DOHH2 (cell line): ENCODE measurements at regions not wholly inside any gene's neighbourhood (a gene's known extent, or its start where the extent isn't known, plus 50 kb on each side); places are given as distances from the start of the nearest gene placed in this dataset.

Experiments
- H3F3A ChIP-seq: fragments of 200-600 bp; sonication (generic), shearing (Covaris generic); 2 replicates; pipeline ENCODE4 v1.6.0; 2016; ENCODE audit warnings: antibody characterized with exemption, mild to moderate bottlenecking; ENCODE audit not compliant: control insufficient read depth, insufficient read depth
- H3K27ac ChIP-seq: fragments of 200-600 bp; sonication (generic); 2 replicates; pipeline ENCODE4 v1.5.1; 2014; ENCODE audit warnings: low read depth, mild to moderate bottlenecking, low read length, moderate library complexity
- H3K27me3 ChIP-seq: fragments of 200-600 bp; sonication (generic); 2 replicates; pipeline ENCODE4 v1.6.1; 2014; ENCODE audit warnings: mild to moderate bottlenecking, low read length, mixed read lengths; ENCODE audit not compliant: control insufficient read depth
- H3K36me3 ChIP-seq: fragments of 200-600 bp; sonication (generic); 2 replicates; pipeline ENCODE4 v1.6.1; 2014; ENCODE audit warnings: mild to moderate bottlenecking, low read length, moderate library complexity, mixed read lengths; ENCODE audit not compliant: control insufficient read depth
- H3K4me1 ChIP-seq: fragments of 200-600 bp; sonication (generic); 2 replicates; pipeline ENCODE4 v1.6.1; 2014; ENCODE audit warnings: mild to moderate bottlenecking, low read length, mixed read lengths; ENCODE audit not compliant: control insufficient read depth
- H3K4me2 ChIP-seq: fragments of 200-600 bp; sonication (generic); 2 replicates; pipeline ENCODE4 v1.6.0; 2014; ENCODE audit warnings: mild to moderate bottlenecking, low read length, moderate library complexity
- H3K4me3 ChIP-seq: fragments of 200-600 bp; sonication (generic); 2 replicates; pipeline ENCODE4 v1.5.1; 2014; ENCODE audit warnings: mild to moderate bottlenecking, low read length, mixed read lengths
- H3K79me2 ChIP-seq: fragments of 200-600 bp; sonication (generic); 2 replicates; pipeline ENCODE4 v1.6.1; 2014; ENCODE audit warnings: mild to moderate bottlenecking, low read length, mixed read lengths; ENCODE audit not compliant: control insufficient read depth
- H3K9me2 ChIP-seq: fragments of 200-600 bp; sonication (generic); replicated peaks from 2 replicates; pipeline ENCODE4 v1.6.1; 2014; ENCODE audit warnings: mild to moderate bottlenecking, low read length, mixed read lengths; ENCODE audit not compliant: control insufficient read depth
- H3K9me3 ChIP-seq: fragments of 200-600 bp; sonication (generic); 2 replicates; pipeline ENCODE4 v1.6.1; 2014; ENCODE audit warnings: antibody characterized with exemption, low read length, mixed read lengths; ENCODE audit not compliant: control insufficient read depth, insufficient read depth
- H4K20me1 ChIP-seq: fragments of 200-600 bp; sonication (generic); 2 replicates; pipeline ENCODE4 v1.6.0; 2014; ENCODE audit warnings: low read depth, mild to moderate bottlenecking, antibody characterized with exemption, low read length, moderate library complexity; ENCODE audit not compliant: control insufficient read depth, insufficient read depth
- EZH2phosphoT487 ChIP-seq: fragments of 200-600 bp; sonication (generic); IDR thresholded peaks from 2 replicates; pipeline ENCODE4 v1.6.1; 2017; ENCODE audit warnings: borderline replicate concordance, mild to moderate bottlenecking, antibody characterized with exemption, low read length, moderate library complexity, mixed read lengths
- TF ChIP-seq, protein P1 (sequence below): fragments of 200-600 bp; sonication (generic); IDR thresholded peaks from one replicate; pipeline ENCODE4 v1.5.1; 2014; ENCODE audit warnings: antibody characterized with exemption, mild to moderate bottlenecking, low read depth, low read length; ENCODE audit not compliant: poor library complexity, severe bottlenecking

DNA sequence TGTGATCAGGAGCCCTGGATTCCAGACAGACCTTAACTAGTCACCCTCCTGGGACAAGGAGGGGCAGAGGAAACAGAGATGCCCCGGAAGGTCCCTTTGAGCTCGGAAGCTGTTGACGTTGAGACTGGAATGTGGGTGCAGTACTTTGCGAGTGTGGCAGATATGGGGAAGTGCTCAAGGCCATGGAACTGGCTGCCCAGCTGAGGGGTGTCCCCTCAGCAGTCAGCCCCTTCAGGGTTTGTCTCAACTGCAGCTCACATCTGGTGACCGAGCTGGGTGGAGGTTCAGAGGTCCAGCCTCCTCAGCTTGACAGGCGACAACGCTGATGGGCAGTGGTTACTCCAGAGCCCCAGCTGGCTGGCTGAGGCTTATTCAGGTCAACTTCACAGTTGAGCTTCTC is 150.3 kb upstream of the SNX19 start:
- H3K27me3 ChIP-seq: no peaks in the 10 kb centered on the region
- no peaks in the 10 kb centered on the region for H3K36me3 ChIP-seq
- no peak overlapping the region for H3K27ac ChIP-seq

DNA sequence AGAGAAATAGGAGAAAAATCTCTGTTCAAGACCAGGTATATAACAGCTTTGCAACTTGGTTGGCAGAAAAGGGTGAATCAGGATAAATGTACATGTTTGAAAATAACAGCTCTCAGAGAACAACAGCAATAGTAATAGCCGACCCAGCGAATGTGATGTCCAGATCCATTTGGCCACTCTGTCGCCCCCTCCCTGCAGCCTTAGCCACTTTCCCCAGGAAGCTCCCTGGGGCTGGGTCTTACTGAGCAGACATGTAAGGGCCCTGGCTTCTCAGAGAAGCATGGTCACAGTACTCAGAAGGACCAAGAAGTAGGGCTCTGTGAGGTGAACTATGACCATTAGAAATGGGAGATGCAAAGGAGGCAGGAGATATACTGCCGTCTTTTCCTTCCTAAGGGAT is 154.1 kb upstream of the SNX19 start:
- Histone ChIP-seq H3K9me2 (no peaks in the 10 kb centered on the region), H3K79me2 (no peaks in the 10 kb centered on the region), H3K27ac (no peak overlapping the region), H3K4me2 (no peak overlapping the region), H3K9me3 (no peaks in the 10 kb centered on the region), H3K36me3 (no peaks in the 10 kb centered on the region), H3K4me3 (no peak overlapping the region), H3F3A (no peaks in the 10 kb centered on the region), H3K27me3 (no peaks in the 10 kb centered on the region), H3K4me1 (no peaks in the 10 kb centered on the region), H4K20me1 (no peaks in the 10 kb centered on the region)
- TF ChIP-seq, protein P1, sequence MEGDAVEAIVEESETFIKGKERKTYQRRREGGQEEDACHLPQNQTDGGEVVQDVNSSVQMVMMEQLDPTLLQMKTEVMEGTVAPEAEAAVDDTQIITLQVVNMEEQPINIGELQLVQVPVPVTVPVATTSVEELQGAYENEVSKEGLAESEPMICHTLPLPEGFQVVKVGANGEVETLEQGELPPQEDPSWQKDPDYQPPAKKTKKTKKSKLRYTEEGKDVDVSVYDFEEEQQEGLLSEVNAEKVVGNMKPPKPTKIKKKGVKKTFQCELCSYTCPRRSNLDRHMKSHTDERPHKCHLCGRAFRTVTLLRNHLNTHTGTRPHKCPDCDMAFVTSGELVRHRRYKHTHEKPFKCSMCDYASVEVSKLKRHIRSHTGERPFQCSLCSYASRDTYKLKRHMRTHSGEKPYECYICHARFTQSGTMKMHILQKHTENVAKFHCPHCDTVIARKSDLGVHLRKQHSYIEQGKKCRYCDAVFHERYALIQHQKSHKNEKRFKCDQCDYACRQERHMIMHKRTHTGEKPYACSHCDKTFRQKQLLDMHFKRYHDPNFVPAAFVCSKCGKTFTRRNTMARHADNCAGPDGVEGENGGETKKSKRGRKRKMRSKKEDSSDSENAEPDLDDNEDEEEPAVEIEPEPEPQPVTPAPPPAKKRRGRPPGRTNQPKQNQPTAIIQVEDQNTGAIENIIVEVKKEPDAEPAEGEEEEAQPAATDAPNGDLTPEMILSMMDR: no peak
- TF ChIP-seq EZH2phosphoT487: no peak

More for the DNA sequence above, 150.3 kb upstream of the SNX19 start:
- Histone ChIP-seq H3K4me3 (no peak overlapping the region), H4K20me1 (no peaks in the 10 kb centered on the region), H3K9me3 (no peaks in the 10 kb centered on the region), H3K79me2 (no peaks in the 10 kb centered on the region), H3K9me2 (no peaks in the 10 kb centered on the region), H3K4me2 (no peak overlapping the region), H3F3A (no peaks in the 10 kb centered on the region), H3K4me1 (no peaks in the 10 kb centered on the region)
- TF ChIP-seq, protein P1: no peak
- TF ChIP-seq EZH2phosphoT487: no peak

DNA sequence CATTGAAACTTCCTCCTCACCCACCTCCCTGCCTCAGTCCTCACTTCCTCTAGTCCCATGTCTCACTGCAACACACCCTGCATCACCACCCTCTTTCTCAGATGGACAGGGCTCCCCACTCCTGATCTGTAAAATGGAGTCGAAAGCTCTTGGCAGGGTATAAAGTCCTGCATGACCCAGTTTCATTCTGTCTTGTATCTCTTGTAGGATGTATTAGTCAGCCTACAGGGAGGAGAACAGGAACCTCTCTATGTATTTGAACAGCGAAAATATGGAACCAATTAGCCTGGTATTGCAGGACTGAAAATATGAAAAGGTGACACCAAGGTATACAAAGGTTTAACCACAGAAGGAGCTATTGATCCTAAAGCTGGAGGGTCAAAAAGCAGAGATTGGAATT is 156.9 kb upstream of the SNX19 start:
- Histone ChIP-seq H3K4me3 (no peak overlapping the region), H3K36me3 (no peaks in the 10 kb centered on the region), H3K9me2 (no peaks in the 10 kb centered on the region), H3F3A (no peaks in the 10 kb centered on the region), H3K4me1 (no peaks in the 10 kb centered on the region), H3K27ac (no peak overlapping the region), H3K9me3 (no peaks in the 10 kb centered on the region), H3K79me2 (no peaks in the 10 kb centered on the region), H4K20me1 (no peaks in the 10 kb centered on the region), H3K4me2 (no peak overlapping the region), H3K27me3 (no peaks in the 10 kb centered on the region)
- TF ChIP-seq, protein P1: no peak
- no peak for TF ChIP-seq EZH2phosphoT487

DNA sequence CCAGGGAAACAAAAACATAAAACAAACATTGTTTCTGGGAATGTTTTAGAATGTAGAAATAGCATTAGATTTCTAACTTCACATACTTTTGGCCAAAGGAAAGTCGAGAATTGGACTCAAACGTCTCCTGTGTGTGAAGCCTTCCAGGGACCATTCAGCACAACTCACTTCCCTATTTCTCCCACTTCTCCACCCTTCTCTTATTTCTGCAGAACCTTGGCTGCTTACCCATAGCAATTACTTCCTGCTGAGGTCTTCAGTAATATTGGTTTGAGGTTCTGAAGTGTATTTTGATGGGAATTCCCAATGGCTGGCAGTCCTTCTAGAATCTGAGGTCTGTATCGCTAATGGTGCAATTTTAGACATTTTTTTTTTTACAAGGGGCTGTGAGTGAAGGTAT is 158.3 kb upstream of the SNX19 start:
- Histone ChIP-seq H3F3A (no peaks in the 10 kb centered on the region), H4K20me1 (no peaks in the 10 kb centered on the region), H3K4me2 (no peak overlapping the region), H3K9me2 (no peaks in the 10 kb centered on the region), H3K36me3 (no peaks in the 10 kb centered on the region), H3K79me2 (no peaks in the 10 kb centered on the region), H3K27me3 (no peaks in the 10 kb centered on the region), H3K4me1 (no peaks in the 10 kb centered on the region), H3K4me3 (no peak overlapping the region), H3K27ac (no peak overlapping the region), H3K9me3 (no peaks in the 10 kb centered on the region)
- no peak for TF ChIP-seq EZH2phosphoT487
- TF ChIP-seq, protein P1: no peak
